AG10803 (cell line): ENCODE measurements at regions not wholly inside any gene's neighbourhood (a gene's known extent, or its start where the extent isn't known, plus 50 kb on each side); places are given as distances from the start of the nearest gene placed in this dataset.
"Not testable (repeated sequence)": the region's sequence is repeated elsewhere in the genome, so short reads cannot be mapped to it uniquely, and the experiment has no call there.

Experiments used
- DNase-seq: peaks from one replicate; pipeline ENCODE4 v3.0.0; 2010; ENCODE audit warnings: low read depth
- H3K4me3 ChIP-seq: 2 replicates; pipeline ENCODE4 v1.5.1; 2011; ENCODE audit warnings: mild to moderate bottlenecking, low read length, control low read depth
- CTCF ChIP-seq: conservative IDR thresholded peaks from 2 replicates; pipeline ENCODE4 v1.5.1; 2011; ENCODE audit warnings: mild to moderate bottlenecking, low read length, control low read depth, inconsistent platforms

- no peak for TF ChIP-seq CTCF
- no peak overlapping the region for H3K4me3 ChIP-seq
Observed at GRCh38 chr5:28602429-28602828, 1564.0 kb upstream of the CDH9 start.

GRCh38 chr5:28596707-28597106 lies 1558.3 kb upstream of the CDH9 start:
- DNase-seq, H3K4me3 ChIP-seq: not testable (repeated sequence)

More at GRCh38 chr5:28602429-28602828, 1564.0 kb upstream of the CDH9 start:
- no peak for DNase-seq

GRCh38 chr5:28580616-28581015 lies 1542.2 kb upstream of the CDH9 start:
- no peak for DNase-seq
- no peak overlapping the region for H3K4me3 ChIP-seq
- no peak for TF ChIP-seq CTCF

- no peak for DNase-seq
- H3K4me3 ChIP-seq, result no peak overlapping the region
- TF ChIP-seq CTCF, result no peak
Observed at GRCh38 chr5:28576022-28576421, 1537.6 kb upstream of the CDH9 start.

GRCh38 chr5:28575368-28575767 lies 1537.0 kb upstream of the CDH9 start:
- no peak for DNase-seq
- no peak overlapping the region for H3K4me3 ChIP-seq
- TF ChIP-seq CTCF, result no peak

- no peak for TF ChIP-seq CTCF
- no peak for DNase-seq
- H3K4me3 ChIP-seq, result no peak overlapping the region
Observed at GRCh38 chr5:28574606-28575005, 1536.2 kb upstream of the CDH9 start.

- no peak for DNase-seq
- no peak for TF ChIP-seq CTCF
- no peak overlapping the region for H3K4me3 ChIP-seq
Observed at GRCh38 chr5:28567048-28567447, 1528.7 kb upstream of the CDH9 start.

GRCh38 chr5:28561522-28561921 lies 1523.1 kb upstream of the CDH9 start:
- no peak overlapping the region for H3K4me3 ChIP-seq
- DNase-seq, result no peak
- no peak for TF ChIP-seq CTCF
